HG03521 (cell line): ENCODE measurements at regions not wholly inside any gene's neighbourhood (a gene's known extent, or its start where the extent isn't known, plus 50 kb on each side); places are given as distances from the start of the nearest gene placed in this dataset.
"Not testable (repeated sequence)": the region's sequence is repeated elsewhere in the genome, so short reads cannot be mapped to it uniquely, and the experiment has no call there.

Experiments used
- ATAC-seq: cut with Tn5 transposase; IDR thresholded peaks from one replicate; pipeline ENCODE4 v1.9.1; 2021; ENCODE audit warnings: mild to moderate bottlenecking, moderate library complexity; ENCODE audit not compliant: unreplicated experiment

GRCh38 chr13:109264603-109265437, 521.6 kb downstream of the IRS2 start:
- not testable (repeated sequence) for ATAC-seq

DNA sequence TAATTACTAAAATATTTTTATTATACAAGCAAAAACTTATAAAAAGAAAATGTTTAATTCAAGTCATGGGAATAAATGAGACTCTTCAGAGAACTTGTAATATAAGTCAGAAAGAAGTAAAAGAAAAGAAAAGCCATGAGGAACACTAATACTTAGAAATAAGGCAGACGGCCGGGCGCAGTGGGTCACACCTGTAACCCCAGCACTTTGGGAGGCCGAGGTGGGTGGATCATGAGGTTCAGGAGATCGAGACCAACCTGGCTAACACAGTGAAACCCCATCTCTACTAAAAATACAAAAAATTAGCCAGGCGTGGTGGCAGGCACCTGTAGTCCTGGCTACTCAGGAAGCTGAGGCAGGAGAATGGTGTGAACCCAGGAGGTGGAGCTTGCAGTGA, 528.6 kb downstream of the IRS2 start:
- not testable (repeated sequence) for ATAC-seq
